Activated naive CD4-positive, alpha-beta T cell treated with anti-CD3 and anti-CD28 coated beads, Interleukin-2, amount 50 U/mL, for 24 hours (primary cell): ENCODE measurements at regions not wholly inside any gene's neighbourhood (a gene's known extent, or its start where the extent isn't known, plus 50 kb on each side); places are given as distances from the start of the nearest gene placed in this dataset.

Source experiments
- H3K27ac Mint-ChIP-seq: one replicate; pipeline ENCODE4 v1.8.0; 2021; ENCODE audit warnings: mild to moderate bottlenecking, mixed read lengths
- H3K27me3 Mint-ChIP-seq: one replicate; pipeline ENCODE4 v1.8.0; 2021; ENCODE audit warnings: mixed read lengths
- H3K36me3 Mint-ChIP-seq: one replicate; pipeline ENCODE4 v1.8.0; 2021; ENCODE audit warnings: mixed read lengths
- H3K4me1 Mint-ChIP-seq: one replicate; pipeline ENCODE4 v1.8.0; 2021; ENCODE audit warnings: mixed read lengths
- H3K4me3 Mint-ChIP-seq: one replicate; pipeline ENCODE4 v1.8.0; 2021; ENCODE audit warnings: mild to moderate bottlenecking, mixed read lengths
- H3K9me3 Mint-ChIP-seq: one replicate; pipeline ENCODE4 v1.8.0; 2021; ENCODE audit warnings: mixed read lengths

DNA sequence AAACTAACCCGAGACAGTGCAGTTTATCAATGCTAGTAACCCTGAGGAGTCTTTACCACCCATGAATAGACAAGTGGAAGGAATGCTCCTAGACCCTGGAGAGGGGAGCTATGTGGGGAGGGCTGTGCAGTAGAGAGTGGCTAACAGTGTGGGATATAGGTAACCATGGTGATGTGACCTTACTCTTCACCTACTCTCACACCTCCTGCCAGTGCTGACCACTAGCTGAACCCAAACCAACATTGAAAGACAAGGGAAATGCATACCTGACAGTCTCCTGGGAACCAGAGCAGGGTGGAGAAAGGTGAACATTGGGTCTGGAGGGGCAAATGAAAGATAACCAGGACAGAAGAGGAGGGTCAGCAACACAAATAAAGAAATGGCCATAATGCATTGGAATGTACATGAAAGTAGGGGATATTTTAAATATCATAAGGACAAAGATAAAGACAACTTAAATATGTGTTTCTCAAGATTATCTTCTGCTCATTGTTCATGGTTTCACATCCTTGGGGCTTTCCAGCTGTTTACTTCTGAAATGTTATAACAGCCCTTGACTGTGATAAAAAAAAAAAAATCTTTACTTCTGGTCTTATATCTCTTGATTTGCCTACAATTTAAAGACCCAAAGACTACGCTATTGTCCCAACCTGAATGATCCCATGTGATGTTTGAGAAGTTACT lies 983.3 kb upstream of the TENM4 start:
- no peaks in the 10 kb centered on the region for H3K4me1 Mint-ChIP-seq
- no peak overlapping the region for H3K27ac Mint-ChIP-seq
- H3K4me3 Mint-ChIP-seq = no peak overlapping the region
- peaks cover 12% of the 10 kb centered on the region for H3K9me3 Mint-ChIP-seq
- H3K27me3 Mint-ChIP-seq = no peaks in the 10 kb centered on the region
- H3K36me3 Mint-ChIP-seq = no peaks in the 10 kb centered on the region

DNA sequence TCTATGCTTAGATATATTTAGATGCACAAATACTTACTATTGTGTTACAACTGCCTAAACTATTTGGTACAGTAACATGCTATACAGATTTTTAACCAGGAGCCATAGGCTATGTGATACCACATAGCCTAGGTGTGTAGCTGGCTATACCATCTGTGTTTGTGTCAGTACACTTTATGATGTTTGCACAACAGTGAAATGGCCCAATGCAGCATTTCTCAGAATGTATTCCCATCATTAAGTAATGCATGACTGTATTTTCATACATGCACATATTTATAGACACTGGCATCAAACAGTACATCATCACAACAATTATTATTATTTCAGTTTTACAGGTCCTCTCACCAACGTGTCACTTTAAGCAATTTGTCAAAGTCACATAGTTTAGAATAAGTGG lies 979.5 kb upstream of the TENM4 start:
- H3K27me3 Mint-ChIP-seq = no peaks in the 10 kb centered on the region
- H3K27ac Mint-ChIP-seq = no peak overlapping the region
- no peak overlapping the region for H3K4me3 Mint-ChIP-seq

DNA sequence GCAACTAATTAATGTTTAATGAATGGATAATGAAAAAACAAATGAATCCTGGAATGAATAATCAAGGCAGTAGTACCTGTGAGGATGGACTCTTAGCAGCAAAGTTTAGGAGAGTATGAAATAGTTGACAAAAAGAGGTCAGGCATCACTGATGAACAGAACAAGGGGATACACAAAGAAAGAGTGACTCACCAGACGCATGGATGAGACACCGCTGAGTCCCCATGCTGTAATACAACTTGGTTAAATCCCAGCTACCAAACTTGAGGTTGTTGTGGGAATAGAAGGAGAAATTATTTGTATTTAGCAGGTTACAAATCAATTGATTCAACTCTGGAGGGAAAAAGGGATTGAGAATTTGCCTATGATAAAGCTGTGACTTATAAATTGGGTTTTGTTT lies 976.9 kb upstream of the TENM4 start:
- Mint-ChIP-seq H3K36me3 (no peaks in the 10 kb centered on the region), H3K9me3 (peaks cover 5% of the 10 kb centered on the region), H3K27me3 (no peaks in the 10 kb centered on the region), H3K4me1 (no peaks in the 10 kb centered on the region), H3K4me3 (no peak overlapping the region), H3K27ac (no peak overlapping the region)

More for the DNA sequence above, 979.5 kb upstream of the TENM4 start:
- Mint-ChIP-seq H3K4me1 (no peaks in the 10 kb centered on the region), H3K36me3 (no peaks in the 10 kb centered on the region), H3K9me3 (peaks cover 10% of the 10 kb centered on the region)

DNA sequence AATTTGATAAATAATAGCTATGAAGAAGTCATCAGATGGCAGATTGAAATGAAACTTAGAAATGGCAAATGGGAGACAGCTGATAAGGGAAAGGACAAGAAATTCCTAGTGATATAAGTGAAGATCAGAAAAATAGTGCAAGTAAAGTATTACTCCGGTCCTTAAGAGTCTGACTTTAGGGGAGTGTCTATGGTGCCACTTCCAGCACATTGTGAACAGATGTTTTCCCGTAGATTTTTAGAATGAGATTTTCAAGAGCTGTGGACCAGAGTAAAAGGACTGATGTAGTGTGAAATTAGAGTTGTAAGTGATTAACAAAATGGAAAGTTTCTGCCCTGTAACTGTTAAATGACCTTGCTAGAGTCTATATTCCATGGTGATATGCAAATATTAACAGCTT lies 974.8 kb upstream of the TENM4 start:
- Mint-ChIP-seq H3K36me3 (no peaks in the 10 kb centered on the region), H3K4me1 (no peaks in the 10 kb centered on the region), H3K27me3 (no peaks in the 10 kb centered on the region), H3K27ac (no peak overlapping the region), H3K9me3 (peaks cover 11% of the 10 kb centered on the region), H3K4me3 (no peak overlapping the region)

DNA sequence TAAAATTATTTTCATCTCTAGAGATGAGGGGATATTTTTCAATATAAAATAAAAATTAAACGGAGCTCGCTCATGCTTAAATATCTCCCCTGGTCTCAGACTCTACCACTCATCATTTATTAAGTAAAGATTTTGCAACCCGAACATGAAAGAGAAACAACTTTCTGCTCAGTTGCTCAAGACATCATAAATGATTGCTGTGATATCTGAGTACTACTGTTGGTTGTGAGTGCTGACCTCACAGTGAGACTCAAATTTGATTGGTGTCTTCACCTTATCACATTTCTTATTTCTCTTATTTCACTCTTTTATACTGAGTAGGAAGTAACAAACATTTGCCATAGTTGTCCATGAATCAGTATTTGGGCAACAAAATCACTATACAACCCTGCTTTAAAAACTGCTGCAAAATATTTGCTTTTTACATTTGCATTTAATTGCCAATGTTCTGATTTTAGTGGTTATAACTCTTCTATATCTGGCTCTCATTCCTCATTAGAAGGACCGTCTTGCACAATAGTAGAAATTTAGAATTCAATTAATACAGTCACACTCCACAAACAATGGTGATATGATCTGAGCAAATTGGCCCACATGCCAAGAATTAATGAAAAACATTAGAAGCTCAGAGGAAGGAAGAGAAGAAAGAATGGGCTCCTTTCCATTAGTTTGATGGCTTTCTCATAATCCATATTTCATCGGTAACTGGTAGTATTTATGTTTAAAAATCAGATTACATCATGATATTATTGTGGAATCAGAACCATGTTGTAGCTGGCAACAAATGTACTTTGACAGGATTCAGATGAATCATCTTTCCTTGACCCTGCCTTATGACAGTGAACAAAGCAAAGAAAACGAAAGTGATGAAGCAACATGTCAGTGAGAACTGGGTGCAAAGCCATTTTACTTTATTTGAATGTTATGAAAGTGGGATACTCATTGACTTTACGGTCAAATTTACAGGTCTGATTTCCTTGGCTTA lies 973.6 kb upstream of the TENM4 start:
- H3K27ac Mint-ChIP-seq = no peak overlapping the region
- no peaks in the 10 kb centered on the region for H3K4me1 Mint-ChIP-seq
- H3K27me3 Mint-ChIP-seq = no peaks in the 10 kb centered on the region
- peaks cover 13% of the 10 kb centered on the region for H3K9me3 Mint-ChIP-seq
- H3K36me3 Mint-ChIP-seq = no peaks in the 10 kb centered on the region
- no peak overlapping the region for H3K4me3 Mint-ChIP-seq

DNA sequence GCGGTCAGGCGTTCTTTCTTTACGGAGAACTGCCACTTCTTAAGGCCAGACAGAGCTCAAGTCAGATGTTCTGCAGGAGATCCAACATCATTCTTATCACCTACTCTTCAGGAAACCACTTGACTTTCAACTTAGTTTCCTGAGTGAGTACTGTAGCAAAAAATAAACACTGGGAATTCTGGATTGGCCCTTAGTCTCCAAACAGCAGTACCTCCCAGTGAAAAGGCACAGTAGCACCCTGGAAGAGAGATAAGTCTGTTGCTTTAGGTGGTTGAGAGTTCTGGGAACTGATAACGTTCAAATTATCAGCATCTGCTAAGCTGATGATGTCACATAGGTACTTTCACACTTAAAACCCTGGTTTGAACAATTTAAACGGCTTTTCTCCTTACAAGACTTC lies 971.8 kb upstream of the TENM4 start:
- Mint-ChIP-seq H3K36me3 (no peaks in the 10 kb centered on the region), H3K4me1 (no peaks in the 10 kb centered on the region), H3K4me3 (no peak overlapping the region), H3K27me3 (no peaks in the 10 kb centered on the region), H3K9me3 (peaks cover 22% of the 10 kb centered on the region), H3K27ac (no peak overlapping the region)

DNA sequence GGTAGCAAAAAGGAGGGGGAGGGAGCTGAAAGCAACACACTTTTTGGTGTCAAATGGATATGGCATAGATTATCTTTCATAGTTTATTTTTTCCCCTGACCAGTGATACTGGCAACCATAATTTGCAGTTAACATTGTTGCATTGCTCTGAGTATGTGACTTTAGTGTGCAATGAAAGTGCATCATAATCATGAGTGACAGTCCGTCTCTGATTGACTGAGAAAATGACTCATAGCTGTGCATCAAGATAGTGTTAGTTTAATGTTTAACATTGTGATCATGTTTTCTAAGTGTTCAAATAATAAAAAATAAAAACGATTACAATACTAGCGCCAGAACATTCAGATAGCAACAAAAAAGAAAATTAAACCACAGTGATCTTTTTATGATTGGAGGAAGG lies 952.4 kb upstream of the TENM4 start:
- H3K27ac Mint-ChIP-seq = no peak overlapping the region
- H3K36me3 Mint-ChIP-seq = no peaks in the 10 kb centered on the region
- H3K27me3 Mint-ChIP-seq = no peaks in the 10 kb centered on the region
- no peak overlapping the region for H3K4me3 Mint-ChIP-seq
- H3K4me1 Mint-ChIP-seq = no peaks in the 10 kb centered on the region
- no peaks in the 10 kb centered on the region for H3K9me3 Mint-ChIP-seq

DNA sequence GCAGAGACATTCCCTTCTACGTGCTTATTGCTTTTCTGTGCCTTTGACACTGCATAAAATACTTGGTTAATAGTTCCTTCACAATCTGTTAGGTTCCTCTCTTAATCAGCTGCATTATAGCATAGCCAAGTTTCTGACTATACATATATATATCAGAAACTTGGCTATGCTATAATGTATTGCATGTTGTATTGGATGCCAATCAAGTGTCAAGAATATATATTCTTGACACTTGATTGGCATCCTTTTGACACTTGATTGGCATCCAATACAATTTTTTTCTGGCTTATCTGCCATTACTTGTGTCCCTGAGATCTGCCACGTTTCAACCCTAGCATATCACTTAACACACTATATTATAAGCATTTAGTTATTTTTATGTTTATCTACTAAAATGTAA lies 949.7 kb upstream of the TENM4 start:
- Mint-ChIP-seq H3K4me3 (no peak overlapping the region), H3K36me3 (no peaks in the 10 kb centered on the region), H3K4me1 (no peaks in the 10 kb centered on the region), H3K27ac (no peak overlapping the region), H3K27me3 (no peaks in the 10 kb centered on the region), H3K9me3 (no peaks in the 10 kb centered on the region)

DNA sequence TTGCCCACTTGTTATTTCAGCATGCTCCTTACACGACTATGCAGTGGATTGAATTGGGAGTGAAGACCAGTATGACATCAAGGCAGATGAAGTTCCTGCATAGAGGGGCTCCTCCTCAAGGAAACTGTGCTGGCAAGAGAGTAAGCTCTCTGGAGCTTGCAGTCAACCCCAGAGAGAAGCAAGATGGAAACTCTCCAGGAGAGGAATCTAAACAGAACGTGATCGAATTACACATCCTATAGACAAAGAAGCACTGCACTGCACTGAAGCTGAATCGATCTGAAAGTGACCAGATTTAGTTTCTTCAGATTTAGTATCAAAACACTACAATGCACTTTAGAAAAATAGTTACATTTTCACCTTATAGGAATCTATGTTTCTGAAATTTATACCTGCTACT lies 947.7 kb upstream of the TENM4 start:
- no peaks in the 10 kb centered on the region for H3K27me3 Mint-ChIP-seq
- no peak overlapping the region for H3K27ac Mint-ChIP-seq

DNA sequence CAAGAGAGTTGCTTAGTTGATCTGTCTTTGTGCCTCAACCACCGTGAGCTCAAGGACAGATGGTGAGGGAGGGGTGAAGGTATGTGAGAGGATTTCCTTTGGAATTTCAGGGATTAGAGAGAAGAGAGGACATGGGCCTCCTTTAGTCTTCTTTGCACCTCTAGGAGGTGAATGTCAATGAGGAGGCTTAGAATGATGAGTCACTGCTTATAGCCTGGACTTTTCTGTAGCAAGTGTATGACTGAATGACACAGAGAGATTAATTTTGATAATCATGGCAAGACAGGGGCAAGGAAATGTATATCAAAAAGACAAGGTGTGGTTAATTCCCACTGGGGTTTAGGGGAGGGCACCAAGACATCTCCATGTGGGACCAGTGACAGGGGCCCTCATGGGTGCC lies 947.3 kb upstream of the TENM4 start:
- no peaks in the 10 kb centered on the region for H3K9me3 Mint-ChIP-seq
- H3K27me3 Mint-ChIP-seq = no peaks in the 10 kb centered on the region
- H3K27ac Mint-ChIP-seq = no peak overlapping the region
- H3K4me1 Mint-ChIP-seq = no peaks in the 10 kb centered on the region
- no peak overlapping the region for H3K4me3 Mint-ChIP-seq
- H3K36me3 Mint-ChIP-seq = no peaks in the 10 kb centered on the region

More for the DNA sequence above, 947.7 kb upstream of the TENM4 start:
- no peak overlapping the region for H3K4me3 Mint-ChIP-seq
- H3K36me3 Mint-ChIP-seq = no peaks in the 10 kb centered on the region
- H3K4me1 Mint-ChIP-seq = no peaks in the 10 kb centered on the region
- no peaks in the 10 kb centered on the region for H3K9me3 Mint-ChIP-seq

DNA sequence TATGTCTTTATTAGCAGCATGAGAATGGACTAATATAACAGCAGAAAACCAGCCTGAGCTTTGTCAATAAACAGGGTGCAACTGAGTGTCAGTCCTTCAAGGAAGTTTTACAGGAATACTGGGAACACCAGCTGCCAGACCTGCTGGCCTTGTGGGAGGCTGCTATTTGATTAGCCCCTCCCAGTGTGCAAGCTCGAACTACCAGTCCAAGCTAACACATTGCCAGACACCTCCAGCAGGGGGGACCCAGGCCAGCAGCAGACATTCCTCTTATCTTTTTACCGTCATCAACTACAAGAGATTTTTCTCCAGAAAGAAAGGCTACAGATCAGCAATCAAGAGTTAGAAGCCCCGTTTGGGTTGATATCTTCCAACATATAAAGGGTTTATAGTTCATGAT lies 942.8 kb upstream of the TENM4 start:
- H3K27ac Mint-ChIP-seq = no peak overlapping the region
- no peaks in the 10 kb centered on the region for H3K4me1 Mint-ChIP-seq
- H3K27me3 Mint-ChIP-seq = no peaks in the 10 kb centered on the region
- H3K4me3 Mint-ChIP-seq = no peak overlapping the region
- no peaks in the 10 kb centered on the region for H3K36me3 Mint-ChIP-seq
- H3K9me3 Mint-ChIP-seq = peaks cover 4% of the 10 kb centered on the region

DNA sequence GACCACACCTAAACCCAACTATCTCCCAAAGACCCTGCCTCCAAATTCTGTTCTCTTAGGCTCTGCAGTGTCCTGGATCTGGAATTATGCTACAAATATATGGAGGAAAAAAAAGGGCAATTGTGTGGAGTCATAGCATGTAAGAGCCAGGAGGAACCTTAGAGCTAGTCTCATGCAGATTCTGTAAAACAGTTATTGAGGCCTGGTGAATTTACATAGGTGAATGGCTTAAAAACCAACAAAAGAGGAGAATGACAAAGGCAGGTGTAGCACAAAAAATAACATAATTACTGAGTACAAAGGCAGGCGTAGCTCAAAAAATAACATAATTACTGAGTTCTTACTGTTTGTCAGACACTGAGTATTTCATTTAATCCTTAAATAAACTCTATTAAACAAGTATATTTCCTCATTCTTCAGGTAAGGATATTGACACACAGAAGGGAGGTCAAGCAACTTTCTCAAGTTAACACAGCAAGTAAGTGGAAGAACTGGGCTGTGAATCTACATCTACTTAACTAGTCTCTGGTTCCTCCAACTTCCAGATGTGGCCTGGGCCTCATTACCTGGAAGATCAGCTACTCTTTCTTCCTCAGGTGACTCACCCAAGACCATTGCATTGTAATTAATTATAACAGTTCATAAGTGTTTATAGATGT lies 938.9 kb upstream of the TENM4 start:
- H3K4me1 Mint-ChIP-seq = no peaks in the 10 kb centered on the region
- no peak overlapping the region for H3K4me3 Mint-ChIP-seq
- no peak overlapping the region for H3K27ac Mint-ChIP-seq
- H3K9me3 Mint-ChIP-seq = peaks cover 4% of the 10 kb centered on the region
- no peaks in the 10 kb centered on the region for H3K27me3 Mint-ChIP-seq
- H3K36me3 Mint-ChIP-seq = no peaks in the 10 kb centered on the region

DNA sequence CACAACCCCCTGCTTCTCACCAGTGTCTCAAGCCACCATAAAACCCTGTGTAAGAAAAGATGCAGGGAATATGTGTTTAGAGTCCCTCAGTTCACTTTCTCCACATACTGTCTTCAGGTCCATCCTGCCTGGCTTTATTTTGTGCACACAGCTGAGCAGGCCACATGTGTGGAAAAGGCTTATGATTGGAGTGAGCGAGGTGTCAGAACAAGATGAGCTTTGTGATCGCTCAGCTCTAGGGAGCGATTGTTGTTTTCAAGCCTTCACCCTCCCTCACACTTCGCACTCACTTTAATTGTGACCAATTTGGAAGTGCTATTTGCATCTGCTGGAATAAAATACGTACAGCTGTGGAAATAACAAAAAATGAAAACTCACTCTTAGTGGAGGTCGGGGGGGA lies 931.1 kb upstream of the TENM4 start:
- peaks cover 1% of the 10 kb centered on the region for H3K27me3 Mint-ChIP-seq
- H3K4me3 Mint-ChIP-seq = no peak overlapping the region
- H3K27ac Mint-ChIP-seq = no peak overlapping the region
- no peaks in the 10 kb centered on the region for H3K4me1 Mint-ChIP-seq
- peaks cover 5% of the 10 kb centered on the region for H3K9me3 Mint-ChIP-seq
- no peaks in the 10 kb centered on the region for H3K36me3 Mint-ChIP-seq

DNA sequence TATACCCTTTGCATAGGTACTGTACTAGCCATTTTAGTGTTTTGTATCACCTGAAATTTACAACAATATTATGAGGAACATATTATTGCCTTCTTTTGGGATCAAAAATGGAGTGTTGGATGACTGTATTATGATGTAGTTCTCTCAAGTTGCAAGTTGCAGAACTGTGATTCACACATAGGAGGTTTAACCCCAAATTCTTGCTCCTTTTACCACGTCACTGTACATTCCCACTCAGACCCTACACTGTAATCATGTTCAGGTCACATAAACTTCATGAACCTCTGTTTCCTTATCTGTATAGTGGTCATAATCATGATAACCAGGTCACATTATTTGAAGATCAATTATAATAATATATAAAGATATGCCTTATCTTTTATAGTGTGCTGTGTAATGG lies 925.1 kb upstream of the TENM4 start:
- H3K4me1 Mint-ChIP-seq = no peaks in the 10 kb centered on the region
- no peak overlapping the region for H3K4me3 Mint-ChIP-seq
- no peaks in the 10 kb centered on the region for H3K36me3 Mint-ChIP-seq
- H3K9me3 Mint-ChIP-seq = peaks cover 5% of the 10 kb centered on the region
- H3K27me3 Mint-ChIP-seq = peaks cover 1% of the 10 kb centered on the region
- no peak overlapping the region for H3K27ac Mint-ChIP-seq

DNA sequence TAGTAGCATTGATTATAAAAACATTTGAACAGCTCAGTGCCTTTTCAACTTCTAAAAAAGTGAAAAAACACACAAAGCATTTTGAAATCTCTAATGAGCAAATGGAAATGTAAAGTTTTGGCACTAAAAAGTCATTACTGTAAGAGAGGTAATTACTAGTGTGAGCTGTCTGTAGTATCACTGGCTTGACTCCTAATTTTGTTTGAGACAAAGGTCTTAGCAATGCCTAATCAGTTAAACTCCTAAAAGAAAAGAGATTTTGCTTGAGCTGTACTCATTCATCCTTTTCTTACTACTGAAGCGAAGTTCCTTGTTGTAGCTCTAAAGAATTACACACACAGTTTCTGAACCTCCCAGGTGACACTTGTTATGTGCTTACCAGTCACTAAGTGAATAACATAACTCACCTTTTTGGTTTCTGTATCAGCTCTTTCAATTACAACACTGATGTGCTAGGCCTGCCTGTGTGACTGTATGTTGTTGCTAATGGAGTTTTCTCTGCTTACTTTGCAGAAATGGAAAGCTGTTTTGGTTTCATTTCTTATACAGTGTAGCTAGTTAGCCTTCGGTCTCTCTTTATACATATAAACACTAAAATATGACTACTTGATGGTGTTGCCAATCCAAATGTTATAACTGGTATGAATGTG lies 924.4 kb upstream of the TENM4 start:
- no peaks in the 10 kb centered on the region for H3K36me3 Mint-ChIP-seq
- H3K9me3 Mint-ChIP-seq = peaks cover 7% of the 10 kb centered on the region
- no peaks in the 10 kb centered on the region for H3K4me1 Mint-ChIP-seq
- H3K27ac Mint-ChIP-seq = no peak overlapping the region
- peaks cover 1% of the 10 kb centered on the region for H3K27me3 Mint-ChIP-seq
- no peak overlapping the region for H3K4me3 Mint-ChIP-seq
